ENCODE measurements at regions not wholly inside any gene's neighbourhood (a gene's known extent, or its start where the extent isn't known, plus 50 kb on each side); places are given as distances from the start of the nearest gene placed in this dataset.

DNA sequence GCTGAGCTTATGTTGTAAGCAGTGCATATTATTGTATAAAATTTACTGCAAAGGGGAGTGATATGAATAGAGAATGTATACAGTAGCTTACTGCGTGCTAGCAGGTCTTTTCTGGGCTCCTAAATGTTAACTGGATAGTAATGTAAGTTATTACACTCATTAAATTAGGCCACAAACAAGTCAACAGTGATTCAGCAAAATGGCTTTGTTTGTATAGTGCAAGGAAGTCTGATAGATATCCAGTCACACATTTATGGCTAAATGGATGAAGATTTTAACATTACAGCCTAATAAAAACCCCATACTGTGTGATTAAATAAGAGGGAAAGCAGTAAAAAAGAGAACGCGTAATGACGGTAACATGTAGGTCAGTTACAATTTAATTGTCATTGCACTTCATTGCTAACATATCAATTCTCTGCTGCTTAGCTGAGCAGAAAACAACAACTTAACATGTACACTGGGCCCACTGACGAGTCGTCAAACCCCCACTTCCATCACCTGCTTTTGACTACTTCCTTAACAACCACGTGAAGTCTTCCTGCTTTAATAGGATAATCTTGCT, 665.0 kb upstream of the FANCL start:
- no peak for DNase-seq (ENCODE audit: low read depth)

DNA sequence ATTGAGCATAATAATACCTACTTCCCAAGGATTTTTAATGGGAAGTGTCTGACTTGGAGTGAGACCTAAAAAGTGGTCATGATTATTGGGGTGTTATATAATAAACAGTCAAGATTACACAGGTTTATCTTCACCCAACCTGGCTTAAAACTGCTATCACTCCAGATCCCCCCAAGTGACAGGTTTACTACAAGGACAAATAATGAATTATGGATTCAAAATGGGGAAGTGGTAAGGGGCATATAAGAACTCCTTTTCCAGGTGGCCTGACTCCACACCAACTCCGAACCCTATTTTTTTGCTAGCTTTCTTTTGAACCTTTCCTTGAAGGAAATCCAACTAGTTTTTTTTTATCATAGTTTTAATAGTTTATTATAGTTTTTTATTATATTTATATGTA, 663.0 kb upstream of the FANCL start:
- no peak for DNase-seq (ENCODE audit: low read depth)

- no peak for DNase-seq (ENCODE audit: low read depth)
Measured at GRCh38 chr2:58903427-58903826, 662.3 kb upstream of the FANCL start.

DNA sequence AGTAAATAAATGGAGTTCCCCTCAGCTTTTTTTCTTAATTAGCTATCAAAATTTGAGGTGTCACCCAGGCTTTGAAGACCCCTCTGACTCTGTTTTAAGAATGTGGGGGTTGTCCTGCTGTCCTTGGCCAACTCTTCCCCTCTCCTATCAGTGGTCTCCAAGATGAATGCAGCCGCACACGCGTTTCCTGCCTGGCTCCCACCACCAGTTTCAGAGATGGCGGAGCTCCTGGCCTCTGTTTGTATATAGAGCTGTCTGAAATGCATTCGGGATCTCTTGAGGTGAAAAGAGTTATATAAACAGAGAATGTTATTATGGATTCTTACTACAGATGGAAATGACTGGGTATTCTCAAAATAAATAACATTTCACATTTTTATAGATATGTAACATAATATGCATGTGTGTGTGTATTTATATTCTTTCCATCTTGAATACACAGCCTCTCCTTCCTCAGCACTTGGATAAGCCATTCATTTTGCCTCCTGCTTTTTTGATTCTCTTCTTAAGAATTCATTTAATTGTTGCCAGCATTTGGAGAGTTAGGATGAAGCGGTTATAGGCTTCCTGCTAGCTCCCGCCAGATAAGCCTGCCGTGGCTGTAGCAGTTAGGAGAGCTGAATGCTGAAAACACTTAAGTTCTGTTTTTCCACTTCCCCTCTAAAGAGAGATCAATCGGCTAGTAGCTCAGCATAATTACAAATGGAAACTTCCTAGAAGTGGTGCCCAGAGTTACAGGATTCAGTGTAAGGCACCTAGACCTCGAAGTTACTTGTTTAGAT, 659.3 kb upstream of the FANCL start:
- DNase-seq (ENCODE audit: low read depth), result no peak

GRCh38 chr2:58899692-58900091, 658.6 kb upstream of the FANCL start:
- DNase-seq (ENCODE audit: low read depth), result no peak

DNA sequence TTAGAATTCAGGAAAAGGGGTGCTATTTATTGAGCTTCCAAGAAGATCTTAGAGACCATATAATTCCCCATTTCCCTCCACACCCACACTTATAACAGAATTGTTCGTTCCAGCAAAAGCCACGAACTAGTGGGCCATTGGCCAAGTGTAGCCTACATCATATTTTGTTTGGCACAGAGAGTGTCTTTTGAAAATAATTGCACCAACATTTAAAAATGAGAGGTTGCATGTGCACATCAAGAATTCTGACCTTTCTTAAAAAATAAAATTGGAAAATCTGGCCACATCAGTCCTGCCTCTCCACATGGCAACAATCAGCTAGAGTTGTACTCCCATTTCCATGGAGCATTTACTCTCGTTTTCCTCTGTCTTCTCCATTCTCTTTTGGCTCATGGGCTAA, 655.5 kb upstream of the FANCL start:
- DNase-seq (ENCODE audit: low read depth), result peak; percentile 39

GRCh38 chr2:58895857-58896256, 654.7 kb upstream of the FANCL start:
- no peak for DNase-seq (ENCODE audit: low read depth)

DNA sequence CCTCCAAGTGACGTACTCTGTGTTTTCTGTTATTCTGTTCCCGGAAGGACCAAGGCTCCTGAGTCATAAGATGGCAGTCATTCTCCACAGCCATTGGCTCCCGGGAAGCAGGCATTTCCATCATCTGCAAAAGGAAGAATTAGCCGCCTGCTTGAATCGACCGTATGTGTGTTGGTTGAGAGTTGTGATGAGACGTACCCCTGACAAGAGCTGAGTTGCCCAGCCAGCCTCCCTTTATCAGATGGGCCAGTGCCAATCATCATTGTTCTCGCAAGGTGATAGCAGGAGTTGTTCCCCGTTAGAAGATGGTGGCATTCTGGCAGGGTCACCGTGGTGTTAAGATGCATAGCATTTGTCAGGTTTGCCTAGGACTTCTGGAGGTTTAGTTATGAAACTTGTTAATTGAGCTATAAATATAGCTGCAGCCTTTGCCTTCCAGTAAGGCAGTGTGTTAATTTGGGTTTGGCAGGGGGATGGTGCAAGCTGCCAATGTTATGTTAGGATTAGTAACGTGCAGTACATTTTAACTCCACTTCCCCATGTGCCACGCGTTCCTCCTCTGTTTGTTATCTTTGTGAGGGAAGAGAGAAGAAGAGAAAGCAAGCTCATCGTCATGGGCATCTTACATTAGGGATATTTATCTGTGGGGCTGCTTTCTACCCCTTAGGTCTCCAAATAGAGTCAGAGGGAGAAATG, 652.7 kb upstream of the FANCL start:
- no peak for DNase-seq (ENCODE audit: low read depth)

- DNase-seq (ENCODE audit: low read depth), result no peak
Measured at GRCh38 chr2:58891828-58892377, 650.8 kb upstream of the FANCL start.

DNA sequence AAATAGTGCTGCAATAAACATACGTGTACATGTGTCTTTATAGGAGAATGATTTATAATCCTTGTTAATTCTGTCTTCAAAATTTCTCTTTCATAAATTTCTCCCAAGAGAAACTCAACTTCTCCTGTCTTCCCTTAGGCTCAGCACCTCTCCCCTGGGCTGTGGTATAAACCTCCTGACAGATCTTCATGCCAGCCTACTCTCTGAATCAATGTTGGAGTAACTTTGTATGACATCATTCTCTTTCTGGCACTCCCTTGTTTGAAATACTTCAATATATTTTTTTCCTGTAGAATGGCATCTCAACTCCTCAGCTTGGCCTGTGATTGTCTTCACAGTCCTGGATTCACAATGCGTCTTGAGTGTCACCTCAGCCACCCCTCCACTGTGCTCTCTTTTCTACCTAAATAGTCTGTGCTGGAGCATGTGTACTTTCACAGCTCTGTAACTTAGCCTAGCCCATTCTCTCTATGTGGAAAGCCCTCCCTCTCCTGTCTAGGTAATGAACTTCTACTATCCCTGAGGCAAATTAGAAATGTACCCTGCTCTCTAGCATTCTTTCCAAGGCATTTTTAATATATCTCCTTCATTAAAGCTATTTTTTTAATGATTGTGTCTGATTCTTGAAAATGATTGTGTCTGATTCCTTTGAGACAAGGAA, 649.9 kb upstream of the FANCL start:
- no peak for DNase-seq (ENCODE audit: low read depth)

DNA sequence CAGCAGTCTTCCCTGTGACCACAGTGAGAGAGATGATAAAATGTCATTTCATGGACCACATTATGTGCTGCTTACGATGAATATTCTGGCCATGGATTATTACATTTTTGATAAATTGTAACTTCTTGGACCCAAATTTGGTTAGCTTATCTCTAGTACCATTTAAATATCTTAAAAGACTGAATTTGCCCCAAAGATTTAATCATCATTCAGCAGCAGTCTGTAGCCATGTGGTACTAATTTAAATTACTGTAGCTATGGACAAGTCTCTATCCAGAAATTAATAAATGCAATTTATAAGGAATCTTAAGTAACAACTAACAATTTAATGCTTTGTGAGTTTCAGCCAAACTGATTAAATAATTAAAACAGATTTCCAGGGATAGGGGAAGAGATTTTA, 644.9 kb upstream of the FANCL start:
- DNase-seq (ENCODE audit: low read depth), result no peak

DNA sequence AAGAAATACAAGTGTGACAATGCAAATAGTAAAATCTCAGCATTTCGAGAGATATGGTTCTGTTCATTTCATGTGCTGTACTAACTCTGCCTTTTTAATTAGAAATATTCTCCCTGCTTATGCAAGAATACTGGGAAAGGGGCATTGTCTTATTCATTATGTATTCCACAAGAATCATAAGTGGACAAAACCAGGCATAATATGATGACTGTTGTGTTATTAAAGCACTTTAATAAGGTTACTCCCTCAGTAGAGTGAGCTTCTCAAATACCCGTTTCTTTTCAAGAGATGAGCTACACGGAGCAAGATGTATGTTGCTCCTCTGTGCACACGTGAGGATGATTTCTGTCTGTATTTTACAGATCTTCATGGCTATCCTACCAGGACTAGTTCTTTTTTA, 638.7 kb upstream of the FANCL start:
- DNase-seq (ENCODE audit: low read depth), result no peak

- DNase-seq (ENCODE audit: low read depth), result no peak
Measured at GRCh38 chr2:58878778-58879177, 637.7 kb upstream of the FANCL start.

GRCh38 chr2:58876126-58876525, 635.0 kb upstream of the FANCL start:
- DNase-seq (ENCODE audit: low read depth), result no peak

- DNase-seq (ENCODE audit: low read depth), result no peak
Measured at GRCh38 chr2:58875436-58875835, 634.3 kb upstream of the FANCL start.

DNA sequence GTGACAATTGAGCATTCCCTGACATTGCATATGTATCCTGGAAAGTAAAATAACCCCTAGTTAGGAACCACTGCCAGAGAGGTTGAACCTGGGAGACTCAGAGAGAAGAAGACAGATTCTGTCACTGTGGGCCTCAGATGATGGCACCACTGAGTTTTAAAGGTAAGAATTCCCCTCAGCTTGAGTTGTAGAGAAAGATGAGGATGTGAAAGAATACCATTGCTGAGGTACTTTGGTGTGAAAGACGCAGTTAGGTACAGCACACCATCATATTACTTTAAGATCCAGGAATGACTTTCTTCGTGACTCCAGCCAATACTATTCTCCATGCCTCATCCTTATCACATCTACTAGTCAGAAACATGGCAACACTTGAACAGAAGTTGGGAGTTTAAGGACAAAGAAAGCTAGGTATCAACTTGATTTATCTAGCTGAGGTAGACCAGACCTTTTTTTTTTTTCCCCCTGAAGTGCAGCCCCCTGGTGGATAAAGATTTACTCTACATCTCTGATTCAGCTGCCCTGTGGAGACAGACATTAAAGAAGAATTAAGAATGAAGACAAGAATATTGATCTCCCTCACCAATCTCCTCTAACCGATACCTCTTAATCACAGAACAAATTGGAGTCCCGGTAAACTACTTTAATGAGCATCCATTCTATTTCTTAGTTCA, 630.5 kb upstream of the FANCL start:
- no peak for DNase-seq (ENCODE audit: low read depth)

DNA sequence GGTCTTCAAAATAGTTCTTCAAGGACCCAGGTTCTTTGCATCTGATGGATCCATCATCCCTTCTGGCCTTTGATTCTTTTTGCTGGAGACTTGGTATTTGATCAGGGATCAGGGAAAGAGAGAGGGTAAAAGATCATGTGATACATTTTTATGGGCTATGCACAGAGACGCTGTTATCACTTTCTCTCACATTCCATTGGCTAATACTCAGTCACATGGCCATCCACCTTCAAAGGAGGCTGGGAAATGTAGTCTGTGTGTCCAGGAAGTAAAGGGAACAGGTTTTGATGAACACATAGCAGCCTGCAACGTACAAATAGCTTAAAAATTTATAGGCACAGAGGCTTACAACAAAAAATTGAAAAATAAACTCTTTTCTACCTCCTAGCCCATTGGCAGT, 629.6 kb upstream of the FANCL start:
- no peak for DNase-seq (ENCODE audit: low read depth)

DNA sequence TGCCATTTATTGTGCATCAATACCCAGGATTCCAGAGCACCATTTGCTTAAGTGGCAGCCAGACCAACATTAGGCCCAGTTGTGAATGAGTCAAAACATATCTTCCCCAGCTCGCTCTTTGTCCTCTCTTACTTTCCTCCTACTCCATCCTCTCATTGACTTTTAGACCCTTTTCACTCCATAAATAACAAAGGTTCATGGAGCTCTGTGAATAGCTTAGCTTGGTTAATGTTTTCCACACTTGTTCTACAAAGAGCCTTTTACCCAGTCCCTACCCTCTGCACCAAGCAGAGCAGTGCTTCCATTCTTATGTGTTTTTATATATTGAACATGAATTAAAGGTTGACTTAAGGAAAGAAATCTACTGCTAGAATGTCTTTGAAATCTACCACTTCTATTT, 625.8 kb upstream of the FANCL start:
- no peak for DNase-seq (ENCODE audit: low read depth)

DNA sequence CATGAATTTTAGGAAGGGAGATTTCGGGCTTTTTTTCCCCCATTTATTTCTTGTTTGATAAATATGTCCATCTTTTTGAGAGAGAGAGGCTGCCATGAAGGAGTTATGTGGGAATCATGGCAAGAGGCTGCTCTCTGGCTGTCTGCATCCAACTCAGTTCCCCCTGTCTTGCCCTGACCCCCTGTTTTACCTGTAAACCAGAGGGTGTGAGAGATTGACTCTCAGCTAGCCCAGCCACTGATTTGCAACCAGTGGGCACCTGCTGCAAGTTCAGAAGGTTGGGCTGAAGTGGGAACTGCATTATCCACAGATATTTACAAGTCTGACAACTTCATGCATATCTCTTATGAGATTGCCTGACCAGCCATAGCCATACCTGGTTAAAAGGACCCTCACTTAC, 625.4 kb upstream of the FANCL start:
- no peak for DNase-seq (ENCODE audit: low read depth)

DNA sequence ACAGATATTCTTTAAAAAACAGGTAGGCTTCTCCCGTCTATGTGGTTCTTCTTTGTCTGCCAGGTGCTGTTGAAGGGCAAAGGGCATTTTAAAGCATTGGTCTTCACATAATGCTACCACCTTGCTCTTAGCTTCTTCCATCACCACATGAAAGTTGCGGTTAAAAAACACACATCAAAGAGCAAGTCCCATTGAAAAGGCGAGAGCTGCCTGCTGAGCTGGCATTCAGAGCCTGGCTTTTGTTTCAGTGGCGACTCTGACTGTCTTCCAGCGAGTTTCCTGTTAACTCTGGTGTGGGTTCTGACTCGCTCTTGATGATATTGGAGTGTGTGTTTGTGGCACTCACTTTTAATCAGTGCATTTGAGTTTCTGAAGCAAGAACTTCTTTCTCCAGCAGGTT, 624.9 kb upstream of the FANCL start:
- no peak for DNase-seq (ENCODE audit: low read depth)

GRCh38 chr2:58865436-58865835, 624.3 kb upstream of the FANCL start:
- DNase-seq (ENCODE audit: low read depth), result no peak

DNA sequence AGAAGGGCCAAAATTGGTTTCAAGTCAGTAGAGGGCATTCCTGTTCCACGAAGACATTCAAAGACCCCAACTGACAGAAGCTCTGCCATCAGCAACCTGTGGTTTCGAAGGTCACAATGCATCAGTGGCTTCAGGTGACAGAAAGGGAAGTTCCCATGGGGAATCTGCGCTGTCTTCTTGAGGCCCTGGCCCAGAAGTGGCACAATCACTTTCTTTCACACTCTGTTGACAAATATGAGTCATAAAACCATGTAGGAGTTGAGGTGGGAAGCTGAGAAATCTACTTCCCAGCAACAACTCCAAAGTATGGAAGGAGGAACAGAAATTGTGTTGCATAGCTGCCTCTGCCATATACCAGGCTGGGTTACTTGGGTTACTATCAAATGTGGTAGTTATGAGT, 621.1 kb upstream of the FANCL start:
- DNase-seq (ENCODE audit: low read depth), result no peak
